ENCODE measurements at regions not wholly inside any gene's neighbourhood (a gene's known extent, or its start where the extent isn't known, plus 50 kb on each side); places are given as distances from the start of the nearest gene placed in this dataset.

- DNase-seq (no peak), ATAC-seq (no peak)
- no peak overlapping the region for H3K27ac ChIP-seq
- intact Hi-C loops (cut with DNase I), result no loop called here
- H3K4me3 ChIP-seq, result no peak overlapping the region
- no peak for TF ChIP-seq POLR2A (IDR thresholded peaks at IDR 0.05)
- no peak for TF ChIP-seq CTCF (IDR thresholded peaks at IDR 0.05)
- H3K9me3 ChIP-seq, result no peaks in the 10 kb centered on the region
- no peaks in the 10 kb centered on the region for H3K36me3 ChIP-seq
- no peaks in the 10 kb centered on the region for H3K27me3 ChIP-seq
- no peaks in the 10 kb centered on the region for H3K4me1 ChIP-seq
- WGBS (ENCODE audit: insufficient coverage, low coverage, low lambda C conversion rate, missing lambda C conversion rate), result 33% methylated on average over 2 of the region's 2 CpGs
Measured at GRCh38 chr6:155623450-155624178, 168.0 kb upstream of the NOX3 start.

- peaks cover 0 to 6% (median 2%) of the 10 kb centered on the region in 4 donors for H3K9me3 ChIP-seq
- H3K4me3 ChIP-seq, result no peak overlapping the region
- intact Hi-C loops (cut with DNase I), result no loop called here
Measured at GRCh38 chr6:155614606-155615005, 159.0 kb upstream of the NOX3 start.

GRCh38 chr6:155611742-155612141 lies 156.1 kb upstream of the NOX3 start:
- Histone ChIP-seq H3K4me3 (no peak overlapping the region), H3K27me3 (no peaks in the 10 kb centered on the region), H3K36me3 (no peaks in the 10 kb centered on the region), H3K4me1 (no peaks in the 10 kb centered on the region), H3K9me3 (peaks cover 0 to 6% (median 2%) of the 10 kb centered on the region in 4 donors), H3K27ac (no peak overlapping the region)
- 33% methylated on average over 1 of the region's 1 CpG for WGBS (ENCODE audit: insufficient coverage, low coverage, low lambda C conversion rate, missing lambda C conversion rate)
- DNase-seq, result no peak
- no peak for ATAC-seq
- TF ChIP-seq POLR2A (IDR thresholded peaks at IDR 0.05) (no peak), CTCF (IDR thresholded peaks at IDR 0.05) (no peak)
- intact Hi-C loops (cut with DNase I), result no loop called here

More at GRCh38 chr6:155614606-155615005, 159.0 kb upstream of the NOX3 start:
- no peaks in the 10 kb centered on the region for H3K36me3 ChIP-seq
- TF ChIP-seq POLR2A (IDR thresholded peaks at IDR 0.05), result no peak
- H3K27me3 ChIP-seq, result no peaks in the 10 kb centered on the region
- H3K4me1 ChIP-seq, result no peaks in the 10 kb centered on the region
- H3K27ac ChIP-seq, result no peak overlapping the region
- 78% methylated on average over 3 of the region's 4 CpGs for WGBS (ENCODE audit: insufficient coverage, low coverage, low lambda C conversion rate, missing lambda C conversion rate)
- ATAC-seq (no peak), DNase-seq (no peak)

GRCh38 chr6:155604991-155605390 lies 149.4 kb upstream of the NOX3 start:
- Histone ChIP-seq H3K27me3 (no peaks in the 10 kb centered on the region), H3K4me3 (no peak overlapping the region), H3K9me3 (no peaks in the 10 kb centered on the region), H3K4me1 (no peaks in the 10 kb centered on the region), H3K36me3 (no peaks in the 10 kb centered on the region), H3K27ac (no peak overlapping the region)
- no peak for ATAC-seq
- TF ChIP-seq POLR2A (IDR thresholded peaks at IDR 0.05) (no peak), CTCF (IDR thresholded peaks at IDR 0.05) (no peak)
- no peak for DNase-seq
- intact Hi-C loops (cut with DNase I), result no loop called here
- 54% methylated on average over 3 of the region's 3 CpGs for WGBS (ENCODE audit: insufficient coverage, low coverage, low lambda C conversion rate, missing lambda C conversion rate)

DNA sequence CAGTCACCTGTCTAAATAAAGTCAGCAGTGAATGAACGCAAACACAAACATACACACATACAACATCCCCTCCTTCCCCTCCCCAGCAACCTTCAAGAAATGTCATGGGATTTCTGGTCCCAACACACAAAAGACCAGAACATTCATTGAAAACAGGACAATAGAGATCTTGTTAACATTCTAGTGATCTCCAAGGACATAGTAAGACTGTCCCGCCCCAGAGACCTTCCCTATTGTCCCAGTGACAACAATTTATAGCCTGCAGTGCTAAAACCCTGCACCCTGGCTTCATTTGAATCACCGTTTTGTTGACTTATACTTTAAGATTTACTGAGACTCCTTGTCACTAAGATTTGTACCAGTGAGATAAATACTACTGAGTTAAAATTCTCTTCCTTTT lies 143.9 kb upstream of the NOX3 start:
- H3K4me1 ChIP-seq, result no peaks in the 10 kb centered on the region
- TF ChIP-seq CTCF (IDR thresholded peaks at IDR 0.05), result no peak
- TF ChIP-seq POLR2A (IDR thresholded peaks at IDR 0.05), result no peak
- intact Hi-C loops (cut with DNase I), result no loop called here
- 16% methylated on average over 3 of the region's 3 CpGs for WGBS (ENCODE audit: insufficient coverage, low coverage, low lambda C conversion rate, missing lambda C conversion rate)
- DNase-seq, result no peak
- no peak overlapping the region for H3K27ac ChIP-seq
- no peaks in the 10 kb centered on the region for H3K9me3 ChIP-seq
- no peaks in the 10 kb centered on the region for H3K36me3 ChIP-seq
- H3K27me3 ChIP-seq, result no peaks in the 10 kb centered on the region
- ATAC-seq, result no peak
- H3K4me3 ChIP-seq, result no peak overlapping the region
